Heart left ventricle (tissue), 16 donors: ENCODE measurements at regions not wholly inside any gene's neighbourhood (a gene's known extent, or its start where the extent isn't known, plus 50 kb on each side); places are given as distances from the start of the nearest gene placed in this dataset.

Experiments
- ATAC-seq, 4 donors: fragments of 200-7000 bp; cut with Tn5 transposase; one replicate each; pipeline ENCODE4 v1.9.1; 2020 to 2022; ENCODE audit warnings: moderate library complexity in 4 of 4, mild to moderate bottlenecking in 3 of 4, moderate number of reproducible peaks in 1 of 4
- DNase-seq, 5 donors: peaks; one replicate each; pipeline ENCODE4 v3.0.0-alpha.2; 2020
- H3K27ac ChIP-seq, 12 donors: fragments of 200-600 bp; sonication (generic) in 4 of 12; one replicate each; pipeline versions ENCODE4 v1.5.0 to v1.8.0; 2016 to 2022; ENCODE audit warnings: mild to moderate bottlenecking in 2 of 12
- H3K27me3 ChIP-seq, 9 donors: fragments of 200-600 bp; sonication (generic) in 2 of 9; one replicate each; pipeline versions ENCODE4 v1.5.1 to v1.8.0; 2016 to 2022; ENCODE audit warnings: mild to moderate bottlenecking in 3 of 9
- H3K36me3 ChIP-seq, 9 donors: fragments of 200-600 bp; sonication (generic) in 2 of 9; one replicate each; pipeline versions ENCODE4 v1.5.0 to v1.8.0; 2018 to 2022; ENCODE audit warnings: mild to moderate bottlenecking in 2 of 9
- H3K4me1 ChIP-seq, 12 donors: fragments of 200-600 bp; sonication (generic) in 4 of 12; one replicate each; pipeline versions ENCODE4 v1.5.0 to v1.8.0; 2016 to 2022; ENCODE audit warnings: mild to moderate bottlenecking in 3 of 12
- H3K4me3 ChIP-seq, 12 donors: fragments of 200-600 bp; sonication (generic) in 4 of 12; one replicate each; pipeline versions ENCODE4 v1.5.0 to v1.8.0; 2017 to 2022; ENCODE audit warnings: mild to moderate bottlenecking in 9 of 12, moderate library complexity in 4 of 12
- H3K9me3 ChIP-seq, 12 donors: fragments of 200-600 bp; sonication (generic) in 4 of 12; one replicate each; pipeline versions ENCODE4 v1.5.0 to v1.8.0; 2016 to 2022; ENCODE audit warnings: mild to moderate bottlenecking in 1 of 12
- POLR2A ChIP-seq, 2 donors: fragments of 450-650 bp; IDR thresholded peaks; one replicate each; pipeline ENCODE4 v1.6.1; 2017; ENCODE audit warnings: antibody characterized with exemption in 2 of 2, mild to moderate bottlenecking in 2 of 2, moderate library complexity in 2 of 2
- WGBS, 4 donors: extraction: QIAGEN DNeasy Blood & Tissue Kit in 2 of 4; methylation state at CpG; one replicate each; pipeline versions ENCODE4 v1.1.5 to v1.1.7; 2013 to 2018; 5-methylcytosine and 5-hydroxymethylcytosine counted together
- intact Hi-C, 10 donors: fragments of 100-400 bp; cut with DNase I; formaldehyde crosslinking; loops; one replicate each; pipeline versions ENCODE4 v1.11.1 to v1.14.2; 2022
- TF ChIP-seq, protein P1 (sequence below), 12 donors: fragments of 200-600 bp; sonication (generic) in 4 of 12; IDR thresholded peaks; one replicate each; pipeline versions ENCODE4 v1.5.0 to v1.8.0; 2018 to 2022; ENCODE audit warnings: antibody characterized with exemption in 12 of 12, mild to moderate bottlenecking in 5 of 12
- donor health status: ischemic (EF 13 %, LVEDD 7.1; RV severe dilation, severe dysfunction).
- donor health status: healthy with polysubstance abuse.
- donor health status: DM: no; HTN: yes; CAD: no.
- donor health status: DM: no; HTN: no; CAD: no.
- donor health status: ischemic (EF 25% LVEDD 6.9; RV normal size, moderate dysfunction).
- donor health status: ischemic (EF 25% LVEDD 5.7; RV mildly dilated, moderate dysfunction).
- donor health status: healthy.
- donor health status: DM: yes; HTN: yes; CAD: no.
- donor health status: ischemic (EF 35%, LVEDD 5.7; RV mildly dilated, moderate dysfunction).
- donor health status: nonischemic (EF 11% LVEDD 7.7; RV severe dilation, severe dysfunction).
- donor health status: DM: yes; HTN: yes; CAD: no.
- donor health status: PGD.
- donor health status: ischemic (EF 29% LVEDD 5.4; RV normal size, mild dysfunction).
- donor health status: nonischemic (EF 23%, LVEDD 6.1; RV moderate dilation, normal function).

GRCh38 chr7:45252248-45252647 lies 94.7 kb downstream of the RAMP3 start:
- intact Hi-C loops, result no loop called here
- peaks cover 0 to 11% (median 0%) of the 10 kb centered on the region in 12 donors for H3K9me3 ChIP-seq
- TF ChIP-seq, protein P1, sequence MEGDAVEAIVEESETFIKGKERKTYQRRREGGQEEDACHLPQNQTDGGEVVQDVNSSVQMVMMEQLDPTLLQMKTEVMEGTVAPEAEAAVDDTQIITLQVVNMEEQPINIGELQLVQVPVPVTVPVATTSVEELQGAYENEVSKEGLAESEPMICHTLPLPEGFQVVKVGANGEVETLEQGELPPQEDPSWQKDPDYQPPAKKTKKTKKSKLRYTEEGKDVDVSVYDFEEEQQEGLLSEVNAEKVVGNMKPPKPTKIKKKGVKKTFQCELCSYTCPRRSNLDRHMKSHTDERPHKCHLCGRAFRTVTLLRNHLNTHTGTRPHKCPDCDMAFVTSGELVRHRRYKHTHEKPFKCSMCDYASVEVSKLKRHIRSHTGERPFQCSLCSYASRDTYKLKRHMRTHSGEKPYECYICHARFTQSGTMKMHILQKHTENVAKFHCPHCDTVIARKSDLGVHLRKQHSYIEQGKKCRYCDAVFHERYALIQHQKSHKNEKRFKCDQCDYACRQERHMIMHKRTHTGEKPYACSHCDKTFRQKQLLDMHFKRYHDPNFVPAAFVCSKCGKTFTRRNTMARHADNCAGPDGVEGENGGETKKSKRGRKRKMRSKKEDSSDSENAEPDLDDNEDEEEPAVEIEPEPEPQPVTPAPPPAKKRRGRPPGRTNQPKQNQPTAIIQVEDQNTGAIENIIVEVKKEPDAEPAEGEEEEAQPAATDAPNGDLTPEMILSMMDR (IDR thresholded peaks at IDR 0.05), result no peak
- TF ChIP-seq POLR2A (IDR thresholded peaks at IDR 0.05), result no peak
- H3K27me3 ChIP-seq, result peaks cover 0 to 8% (median 0%) of the 10 kb centered on the region in 9 donors
- H3K27ac ChIP-seq, result no peak overlapping the region
- DNase-seq (no peak), ATAC-seq (no peak)
- 55 to 85% (median 74%) methylated on average over 6 of the region's 6 CpGs for WGBS, 4 donors
- H3K4me3 ChIP-seq, result no peak overlapping the region
- no peaks in the 10 kb centered on the region for H3K36me3 ChIP-seq
- H3K4me1 ChIP-seq, result peaks cover 0 to 5% (median 0%) of the 10 kb centered on the region in 12 donors

- intact Hi-C loops, result no loop called here
- Histone ChIP-seq H3K27me3 (peaks cover 0 to 8% (median 0%) of the 10 kb centered on the region in 9 donors), H3K36me3 (no peaks in the 10 kb centered on the region), H3K27ac (peak overlapping the region in 1 of 12 donors; percentile 27), H3K4me3 (no peak overlapping the region), H3K9me3 (peaks cover 0 to 5% (median 0%) of the 10 kb centered on the region in 12 donors), H3K4me1 (peaks cover 0 to 5% (median 0%) of the 10 kb centered on the region in 12 donors)
- no peak for TF ChIP-seq POLR2A (IDR thresholded peaks at IDR 0.05)
- TF ChIP-seq, protein P1 (IDR thresholded peaks at IDR 0.05), result no peak
- ATAC-seq (peak in 2 of 4 donors; percentile 34 to 56), DNase-seq (no peak)
Measured at GRCh38 chr7:45252857-45253256, 95.3 kb downstream of the RAMP3 start.

DNA sequence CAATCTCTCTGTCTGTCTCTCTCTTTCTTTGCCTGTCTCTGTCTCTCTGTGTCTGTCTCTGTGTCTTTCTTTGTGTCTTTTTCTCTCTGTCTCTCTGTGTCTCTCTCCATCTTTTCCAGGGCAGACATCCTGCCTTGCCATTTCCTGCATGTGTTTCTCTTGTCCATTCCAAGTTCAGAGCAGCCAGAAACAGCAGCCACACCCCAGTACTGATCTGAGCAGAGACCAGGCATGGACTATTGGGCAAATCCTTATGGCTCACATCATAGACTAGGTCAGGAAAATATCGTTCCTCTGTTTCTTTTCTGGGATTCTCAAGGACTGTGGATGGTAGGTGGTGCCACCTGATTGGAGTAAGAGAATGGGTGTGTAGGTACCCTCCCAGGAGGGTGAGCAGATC lies 95.8 kb downstream of the RAMP3 start:
- H3K27me3 ChIP-seq, result peaks cover 0 to 8% (median 0%) of the 10 kb centered on the region in 9 donors
- peak overlapping the region in 1 of 12 donors; percentile 27 for H3K27ac ChIP-seq
- intact Hi-C loops, result no loop called here
- H3K4me3 ChIP-seq, result no peak overlapping the region
- no peaks in the 10 kb centered on the region for H3K36me3 ChIP-seq
- H3K4me1 ChIP-seq, result peaks cover 0 to 5% (median 0%) of the 10 kb centered on the region in 12 donors
- 43 to 62% (median 55%) methylated on average over 1 of the region's 1 CpG for WGBS, 4 donors
- ATAC-seq, result peak in 3 of 4 donors; percentile 33 to 66 (median 62)
- peaks cover 0 to under 1% (median 0%) of the 10 kb centered on the region in 12 donors for H3K9me3 ChIP-seq
- no peak for DNase-seq
- TF ChIP-seq, protein P1 (IDR thresholded peaks at IDR 0.05), result no peak
- TF ChIP-seq POLR2A (IDR thresholded peaks at IDR 0.05), result no peak

DNA sequence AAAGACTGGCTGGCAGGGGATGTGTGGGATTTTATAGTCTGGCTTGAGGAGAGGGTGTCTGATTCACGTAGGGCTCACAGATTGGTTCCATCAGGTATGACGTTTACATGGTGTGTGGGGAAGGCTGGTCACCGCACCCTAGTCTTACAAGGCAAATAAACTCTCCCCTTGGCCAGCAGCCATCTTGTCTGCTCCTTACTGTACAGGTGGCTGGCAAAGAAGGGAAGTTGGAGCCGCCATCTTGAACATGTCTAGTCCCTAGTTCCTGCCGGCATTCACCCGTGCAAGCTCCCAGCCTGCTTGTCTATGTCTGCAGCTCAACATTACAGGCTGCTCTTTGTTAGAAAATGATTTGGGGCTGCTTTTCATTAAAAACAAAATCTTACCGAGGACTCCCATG lies 97.6 kb downstream of the RAMP3 start:
- no peaks in the 10 kb centered on the region for H3K9me3 ChIP-seq
- TF ChIP-seq, protein P1 (IDR thresholded peaks at IDR 0.05), result no peak
- TF ChIP-seq POLR2A (IDR thresholded peaks at IDR 0.05), result no peak
- DNase-seq, result no peak
- H3K27ac ChIP-seq, result no peak overlapping the region
- intact Hi-C loops, result no loop called here
- no peak overlapping the region for H3K4me3 ChIP-seq
- H3K36me3 ChIP-seq, result no peaks in the 10 kb centered on the region
- 89 to 95% (median 94%) methylated on average over 7 of the region's 7 CpGs for WGBS, 4 donors
- ATAC-seq, result no peak
- peaks cover 0 to 7% (median 2%) of the 10 kb centered on the region in 12 donors for H3K4me1 ChIP-seq
- H3K27me3 ChIP-seq, result peaks cover 0 to 19% (median 0%) of the 10 kb centered on the region in 9 donors
